Peyer's patch (tissue), 4 donors: ENCODE measurements at regions not wholly inside any gene's neighbourhood (a gene's known extent, or its start where the extent isn't known, plus 50 kb on each side); places are given as distances from the start of the nearest gene placed in this dataset.
A peak's percentile ranks its signal among the peaks of the same experiment; 100 is the strongest.

Source experiments
- DNase-seq, 3 donors: peaks; one replicate each; pipeline ENCODE4 v3.0.0-alpha.2; 2017 to 2019
- H3K27ac ChIP-seq, 4 donors: fragments of 200-600 bp; sonication (generic); one replicate each; pipeline ENCODE4 v1.5.1; 2016 to 2019
- H3K27me3 ChIP-seq, 2 donors: fragments of 200-600 bp; sonication (generic); one replicate each; pipeline ENCODE4 v1.5.1; 2019
- H3K36me3 ChIP-seq, 3 donors: fragments of 200-600 bp; sonication (generic); one replicate each; pipeline ENCODE4 v1.5.1; 2016 to 2019
- H3K4me1 ChIP-seq, 4 donors: fragments of 200-600 bp; sonication (generic); one replicate each; pipeline ENCODE4 v1.5.1; 2016 to 2019
- H3K4me3 ChIP-seq, 4 donors: fragments of 200-600 bp; sonication (generic); 1 replicate in 3 of 4; 2 replicates in 1 of 4; pipeline ENCODE4 v1.5.1; 2016 to 2019; ENCODE audit warnings: mild to moderate bottlenecking in 1 of 4
- H3K9me3 ChIP-seq, 4 donors: fragments of 200-600 bp; sonication (generic); one replicate each; pipeline ENCODE4 v1.5.1; 2016 to 2019; ENCODE audit warnings: mild to moderate bottlenecking in 1 of 4
- POLR2A ChIP-seq, 2 donors: fragments of 450-650 bp; IDR thresholded peaks; one replicate each; pipeline ENCODE4 v1.5.1; 2017; ENCODE audit warnings: antibody characterized with exemption in 2 of 2, mild to moderate bottlenecking in 2 of 2, moderate library complexity in 2 of 2
- TF ChIP-seq, protein P1 (sequence below), 6 experiments: fragments of 450-650 bp in 4 of 6; fragments of 200-600 bp in 2 of 6; sonication (generic) in 1 of 6; IDR thresholded peaks; one replicate each; pipeline ENCODE4 v1.5.1; 2017 to 2019; ENCODE audit warnings: antibody characterized with exemption in 6 of 6, mild to moderate bottlenecking in 3 of 6, moderate library complexity in 1 of 6

GRCh38 chr15:45829336-45830153, 194.7 kb downstream of the SQOR start:
- H3K36me3 ChIP-seq = no peaks in the 10 kb centered on the region

GRCh38 chr15:45831787-45832186, 197.0 kb downstream of the SQOR start:
- no peaks in the 10 kb centered on the region for H3K9me3 ChIP-seq
- no peak for DNase-seq
- no peaks in the 10 kb centered on the region for H3K36me3 ChIP-seq
- no peak for TF ChIP-seq POLR2A (IDR thresholded peaks at IDR 0.05)
- TF ChIP-seq, protein P1, sequence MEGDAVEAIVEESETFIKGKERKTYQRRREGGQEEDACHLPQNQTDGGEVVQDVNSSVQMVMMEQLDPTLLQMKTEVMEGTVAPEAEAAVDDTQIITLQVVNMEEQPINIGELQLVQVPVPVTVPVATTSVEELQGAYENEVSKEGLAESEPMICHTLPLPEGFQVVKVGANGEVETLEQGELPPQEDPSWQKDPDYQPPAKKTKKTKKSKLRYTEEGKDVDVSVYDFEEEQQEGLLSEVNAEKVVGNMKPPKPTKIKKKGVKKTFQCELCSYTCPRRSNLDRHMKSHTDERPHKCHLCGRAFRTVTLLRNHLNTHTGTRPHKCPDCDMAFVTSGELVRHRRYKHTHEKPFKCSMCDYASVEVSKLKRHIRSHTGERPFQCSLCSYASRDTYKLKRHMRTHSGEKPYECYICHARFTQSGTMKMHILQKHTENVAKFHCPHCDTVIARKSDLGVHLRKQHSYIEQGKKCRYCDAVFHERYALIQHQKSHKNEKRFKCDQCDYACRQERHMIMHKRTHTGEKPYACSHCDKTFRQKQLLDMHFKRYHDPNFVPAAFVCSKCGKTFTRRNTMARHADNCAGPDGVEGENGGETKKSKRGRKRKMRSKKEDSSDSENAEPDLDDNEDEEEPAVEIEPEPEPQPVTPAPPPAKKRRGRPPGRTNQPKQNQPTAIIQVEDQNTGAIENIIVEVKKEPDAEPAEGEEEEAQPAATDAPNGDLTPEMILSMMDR (IDR thresholded peaks at IDR 0.05) = no peak
- no peaks in the 10 kb centered on the region for H3K4me1 ChIP-seq
- no peak overlapping the region for H3K27ac ChIP-seq
- no peak overlapping the region for H3K4me3 ChIP-seq
- no peaks in the 10 kb centered on the region for H3K27me3 ChIP-seq

More at GRCh38 chr15:45829336-45830153, 194.7 kb downstream of the SQOR start:
- peak in 1 of 3 donors; percentile 52 for DNase-seq
- Histone ChIP-seq H3K9me3 (no peaks in the 10 kb centered on the region), H3K4me3 (no peak overlapping the region), H3K27me3 (no peaks in the 10 kb centered on the region), H3K4me1 (no peaks in the 10 kb centered on the region), H3K27ac (no peak overlapping the region)
- no peak for TF ChIP-seq POLR2A (IDR thresholded peaks at IDR 0.05)
- TF ChIP-seq, protein P1 (IDR thresholded peaks at IDR 0.05) = no peak

DNA sequence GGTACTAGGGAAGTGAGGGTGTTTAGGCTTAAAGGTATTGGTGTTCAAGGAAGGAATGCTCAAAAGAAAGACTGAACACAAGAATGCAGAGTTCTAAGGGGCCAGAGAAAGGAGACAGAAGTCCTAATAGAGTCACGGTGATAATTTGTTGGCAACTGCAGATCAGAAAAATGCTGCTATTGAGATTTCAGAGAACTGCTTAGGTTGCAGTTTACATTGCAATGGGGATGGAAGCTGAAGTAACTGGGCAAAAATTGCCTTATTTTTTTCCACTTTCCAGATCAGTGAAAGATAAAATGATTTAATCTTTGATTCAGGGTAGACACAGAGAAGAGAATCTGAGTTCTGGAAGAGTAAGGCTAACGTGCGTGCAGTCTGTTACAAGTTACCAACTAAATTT, 199.8 kb downstream of the SQOR start:
- Histone ChIP-seq H3K27me3 (no peaks in the 10 kb centered on the region), H3K4me1 (no peaks in the 10 kb centered on the region), H3K9me3 (no peaks in the 10 kb centered on the region), H3K36me3 (no peaks in the 10 kb centered on the region), H3K27ac (no peak overlapping the region), H3K4me3 (no peak overlapping the region)
- DNase-seq = no peak
- TF ChIP-seq, protein P1 (IDR thresholded peaks at IDR 0.05) = no peak
- TF ChIP-seq POLR2A (IDR thresholded peaks at IDR 0.05) = no peak

GRCh38 chr15:45842151-45842550, 207.3 kb downstream of the SQOR start:
- Histone ChIP-seq H3K4me1 (no peaks in the 10 kb centered on the region), H3K9me3 (no peaks in the 10 kb centered on the region), H3K4me3 (no peak overlapping the region), H3K27me3 (no peaks in the 10 kb centered on the region), H3K36me3 (no peaks in the 10 kb centered on the region), H3K27ac (no peak overlapping the region)
- TF ChIP-seq POLR2A (IDR thresholded peaks at IDR 0.05) = no peak
- TF ChIP-seq, protein P1 (IDR thresholded peaks at IDR 0.05) = no peak
- no peak for DNase-seq

GRCh38 chr15:45847645-45848044, 212.8 kb downstream of the SQOR start:
- H3K4me1 ChIP-seq = no peaks in the 10 kb centered on the region
- DNase-seq = no peak
- no peak overlapping the region for H3K27ac ChIP-seq
- TF ChIP-seq, protein P1 (IDR thresholded peaks at IDR 0.05) = no peak
- TF ChIP-seq POLR2A (IDR thresholded peaks at IDR 0.05) = no peak
- no peaks in the 10 kb centered on the region for H3K9me3 ChIP-seq
- no peak overlapping the region for H3K4me3 ChIP-seq
- H3K27me3 ChIP-seq = no peaks in the 10 kb centered on the region
- no peaks in the 10 kb centered on the region for H3K36me3 ChIP-seq
